ENCODE measurements at regions not wholly inside any gene's neighbourhood (a gene's known extent, or its start where the extent isn't known, plus 50 kb on each side); places are given as distances from the start of the nearest gene placed in this dataset.

DNA sequence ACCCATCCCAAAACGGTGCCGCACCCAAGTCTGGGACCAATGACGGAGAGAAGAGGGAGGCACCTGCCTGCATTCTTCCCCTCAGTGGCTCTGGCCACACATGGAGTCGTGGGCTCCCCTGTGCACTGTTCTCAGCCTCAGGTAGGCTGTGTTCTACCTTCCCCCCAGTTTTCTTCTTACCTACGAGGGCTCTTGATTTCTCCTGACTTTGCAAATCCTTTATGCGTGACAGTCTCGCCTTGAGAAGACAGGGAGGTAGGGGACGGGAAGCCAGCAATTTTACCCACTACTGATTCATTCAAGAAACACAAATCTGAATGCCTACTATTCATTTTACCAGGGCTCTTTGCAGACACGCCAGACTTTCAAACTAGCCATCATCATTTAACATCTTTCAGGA lies 261.3 kb upstream of the NSMCE3 start (continued):
- no peak for TF ChIP-seq CHD1 (IDR thresholded peaks at IDR 0.05; ENCODE audit: low read depth, low read length)
- no peak for TF ChIP-seq ATF3 (IDR thresholded peaks at IDR 0.05; ENCODE audit: insufficient read depth, low read depth, low read length)
- no peak for TF ChIP-seq TBP (IDR thresholded peaks at IDR 0.05; ENCODE audit: low read depth, low read length)
- TF ChIP-seq JUN (IDR thresholded peaks at IDR 0.05; ENCODE audit: low read depth, low read length), result no peak
- TF ChIP-seq BRCA1 (IDR thresholded peaks at IDR 0.05; ENCODE audit: low read depth, low read length), result no peak

All from H1 (cell line).